Astrocyte of the spinal cord (primary cell): ENCODE measurements at regions not wholly inside any gene's neighbourhood (a gene's known extent, or its start where the extent isn't known, plus 50 kb on each side); places are given as distances from the start of the nearest gene placed in this dataset.

Source experiments
- DNase-seq: peaks from one replicate; pipeline ENCODE4 v3.0.0; 2011; ENCODE audit warnings: low read depth, low spot score
- H3K4me3 ChIP-seq: 2 replicates; pipeline ENCODE4 v1.5.1; 2011; ENCODE audit warnings: low read depth, mild to moderate bottlenecking, low read length, moderate library complexity
- CTCF ChIP-seq: IDR thresholded peaks from 2 replicates; pipeline ENCODE4 v1.5.1; 2012; ENCODE audit warnings: low read depth, mild to moderate bottlenecking, low read length, inconsistent platforms
- in situ Hi-C: cut with HindIII; loops from 2 replicates; pipeline ENCODE4 v1.10.0; 2017; ENCODE audit warnings: low sequenced_read_pairs

DNA sequence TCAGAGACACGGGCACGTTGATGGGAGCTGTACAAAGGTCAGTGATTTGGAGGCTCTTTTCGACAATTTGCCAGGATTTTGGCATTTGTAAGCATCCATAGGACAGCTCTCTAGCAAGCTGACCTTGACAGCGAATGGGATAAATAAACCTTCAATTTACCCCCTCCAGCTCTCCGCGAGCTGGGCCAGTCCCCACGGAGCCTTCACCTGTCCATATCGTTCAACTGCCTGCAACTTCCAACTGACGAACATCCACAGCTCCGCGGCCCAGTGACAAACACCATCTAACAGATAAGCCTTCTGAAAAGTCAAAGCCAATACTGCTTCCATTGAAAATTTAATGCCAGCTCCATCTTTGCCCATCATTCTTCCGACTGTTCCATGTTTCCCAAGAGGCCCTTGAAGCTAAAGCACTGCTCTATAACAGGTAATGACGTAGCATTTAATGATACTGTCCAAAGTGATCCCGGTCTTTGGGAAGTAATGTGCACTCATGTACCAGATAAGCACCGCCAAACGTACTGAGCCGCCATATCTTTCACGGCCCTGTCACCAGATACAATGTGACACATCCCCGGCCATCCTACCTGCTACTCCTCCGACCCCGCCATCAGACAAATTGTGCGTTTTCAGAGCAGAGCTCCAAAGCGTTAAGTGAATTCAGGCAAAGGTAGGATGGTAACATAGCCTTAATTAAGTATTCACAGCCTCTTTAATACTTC is 365.3 kb upstream of the ZNF507 start:
- in situ Hi-C loops, result no loop called here
- DNase-seq, result no peak

GRCh38 chr19:31980796-31981195 is 364.6 kb upstream of the ZNF507 start:
- no peak overlapping the region for H3K4me3 ChIP-seq
- TF ChIP-seq CTCF, result no peak
- DNase-seq, result no peak
- in situ Hi-C loops, result no loop called here

More for the DNA sequence above, 365.3 kb upstream of the ZNF507 start:
- no peak for TF ChIP-seq CTCF
- no peak overlapping the region for H3K4me3 ChIP-seq

DNA sequence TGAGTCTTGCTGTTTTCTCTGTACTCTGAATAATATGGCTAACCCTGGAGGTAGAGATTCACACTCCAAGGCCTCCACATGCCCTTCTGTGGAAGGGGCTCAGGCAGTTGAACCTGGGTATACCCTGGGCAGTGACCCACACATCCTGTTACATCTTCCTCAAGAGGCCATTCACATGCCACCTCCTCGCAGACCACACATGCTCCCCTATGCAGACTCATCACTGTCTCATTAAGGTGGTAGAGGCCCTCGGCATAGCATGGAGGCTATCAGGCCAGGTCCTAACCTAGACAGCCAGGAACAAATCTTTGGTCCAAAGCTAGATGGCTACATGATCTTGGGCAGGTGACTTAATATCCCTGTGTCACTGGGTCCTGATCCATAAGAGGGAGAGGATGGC is 363.9 kb upstream of the ZNF507 start:
- DNase-seq, result no peak
- H3K4me3 ChIP-seq, result no peak overlapping the region
- in situ Hi-C loops, result no loop called here
- no peak for TF ChIP-seq CTCF

DNA sequence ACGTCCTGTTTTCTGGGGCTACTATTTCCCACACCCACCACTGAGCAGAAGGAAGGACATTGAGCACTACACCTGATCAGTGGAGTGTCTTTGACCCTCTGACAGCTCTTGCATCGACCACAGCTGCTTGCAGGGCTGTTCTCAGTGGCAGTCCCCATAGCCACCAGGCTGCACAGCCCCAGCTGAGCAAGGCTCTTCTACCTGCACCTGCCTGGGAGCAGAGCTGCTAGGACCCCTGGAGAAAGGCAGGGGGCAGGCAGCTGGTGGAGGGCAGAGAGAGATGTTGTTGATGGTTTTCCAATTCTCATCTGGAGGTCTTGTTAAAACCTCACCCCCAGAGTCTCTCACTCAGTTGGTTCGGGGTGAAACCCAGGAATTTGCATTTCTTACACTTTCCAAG is 361.8 kb upstream of the ZNF507 start:
- no peak overlapping the region for H3K4me3 ChIP-seq
- DNase-seq, result no peak
- TF ChIP-seq CTCF, result no peak
- in situ Hi-C loops, result no loop called here

DNA sequence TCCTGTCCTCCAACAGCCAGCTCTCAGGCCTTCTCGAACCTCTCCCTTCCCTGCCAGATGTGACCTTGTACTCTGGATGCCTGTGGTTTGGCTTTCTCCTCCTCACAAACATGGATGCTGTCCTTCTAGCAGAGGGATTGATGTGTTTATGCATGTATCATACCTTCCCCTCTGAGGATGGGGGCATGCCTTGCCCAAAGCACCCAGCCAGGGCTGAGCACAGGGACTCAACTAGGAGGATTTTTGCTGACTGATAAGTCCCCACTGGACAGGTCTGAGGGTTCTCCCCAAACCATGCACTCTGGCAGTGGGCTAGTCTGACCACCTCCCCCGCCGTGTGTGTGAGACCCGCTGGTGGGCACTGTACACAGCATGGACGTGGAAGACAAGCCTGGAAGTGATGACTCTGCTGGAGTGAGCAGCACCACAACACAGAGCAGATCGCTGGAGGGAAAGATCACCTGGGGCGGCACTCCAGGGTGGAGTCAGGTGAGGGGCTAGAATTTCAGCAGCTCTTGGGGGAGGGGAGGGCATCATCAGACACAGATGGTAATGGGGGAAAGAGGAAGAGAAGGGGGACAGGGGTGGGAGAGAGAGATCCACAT is 360.3 kb upstream of the ZNF507 start:
- in situ Hi-C loops, result no loop called here
- DNase-seq, result no peak
- no peak for TF ChIP-seq CTCF
- H3K4me3 ChIP-seq, result no peak overlapping the region

DNA sequence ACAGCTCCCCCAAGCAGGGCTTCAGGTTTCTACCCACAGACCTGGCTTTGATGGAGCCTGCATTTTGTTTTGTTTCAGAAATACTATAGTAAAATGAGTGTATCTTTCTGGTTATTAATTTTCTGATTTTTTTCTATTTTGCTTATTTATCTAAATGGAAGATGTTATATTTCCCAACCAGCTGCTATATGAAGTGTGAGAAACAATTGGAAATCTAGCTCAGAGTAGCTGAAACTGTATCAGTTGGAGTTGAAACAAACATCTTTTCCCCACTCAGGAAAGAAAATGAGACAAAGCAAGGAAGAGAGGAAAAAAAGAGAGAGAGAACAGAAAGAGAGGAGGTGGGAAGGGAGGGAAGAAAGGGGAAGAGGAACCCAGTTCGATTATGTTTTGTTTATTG is 358.5 kb upstream of the ZNF507 start:
- TF ChIP-seq CTCF, result no peak
- in situ Hi-C loops, result no loop called here
- H3K4me3 ChIP-seq, result no peak overlapping the region
- no peak for DNase-seq
